ENCODE measurements at regions not wholly inside any gene's neighbourhood (a gene's known extent, or its start where the extent isn't known, plus 50 kb on each side); places are given as distances from the start of the nearest gene placed in this dataset.
"Not testable (repeated sequence)": the region's sequence is repeated elsewhere in the genome, so short reads cannot be mapped to it uniquely, and the experiment has no call there.

GRCh38 chr5:101783241-101784013 lies 512.7 kb downstream of the SLCO4C1 start:
- no peak overlapping the region for H3K27ac Mint-ChIP-seq (ENCODE audit: unreplicated experiment)
- Histone ChIP-seq H3K27me3 (replicated peaks; ENCODE audit: control insufficient read depth, insufficient read depth, low read length) (no peaks in the 10 kb centered on the region), H3K36me3 (ENCODE audit: control insufficient read depth, insufficient read depth, low read length) (no peaks in the 10 kb centered on the region), H3K9me3 (no peaks in the 10 kb centered on the region), H3K4me3 (ENCODE audit: low read depth, low read length) (no peak overlapping the region), H3K4me1 (no peaks in the 10 kb centered on the region)
- no peak for TF ChIP-seq CTCF (IDR thresholded peaks at IDR 0.05; ENCODE audit: insufficient read depth in 1 of 2, low read depth in 1 of 2, low read length in 1 of 2, severe bottlenecking in 1 of 2, unreplicated experiment in 1 of 2)
- H3K4me1 Mint-ChIP-seq (ENCODE audit: low read depth, unreplicated experiment), result no peaks in the 10 kb centered on the region
- BruUV-seq (replicated peaks), result no TSS peak
- no peak overlapping the region for H3K4me3 Mint-ChIP-seq (ENCODE audit: unreplicated experiment)
- ChIA-PET CTCF (no interaction called here), POLR2A (no interaction called here)
- no peaks in the 10 kb centered on the region for H3K36me3 Mint-ChIP-seq (ENCODE audit: insufficient read depth, unreplicated experiment)
- no peaks in the 10 kb centered on the region for H3K9me3 Mint-ChIP-seq (ENCODE audit: unreplicated experiment)
- no peaks in the 10 kb centered on the region for H3K27me3 Mint-ChIP-seq (ENCODE audit: insufficient read depth, unreplicated experiment)
- DNase-seq, result no peak
- intact Hi-C loops (cut with micrococcal nuclease; ENCODE audit: unreplicated experiment), result no loop called here

DNA sequence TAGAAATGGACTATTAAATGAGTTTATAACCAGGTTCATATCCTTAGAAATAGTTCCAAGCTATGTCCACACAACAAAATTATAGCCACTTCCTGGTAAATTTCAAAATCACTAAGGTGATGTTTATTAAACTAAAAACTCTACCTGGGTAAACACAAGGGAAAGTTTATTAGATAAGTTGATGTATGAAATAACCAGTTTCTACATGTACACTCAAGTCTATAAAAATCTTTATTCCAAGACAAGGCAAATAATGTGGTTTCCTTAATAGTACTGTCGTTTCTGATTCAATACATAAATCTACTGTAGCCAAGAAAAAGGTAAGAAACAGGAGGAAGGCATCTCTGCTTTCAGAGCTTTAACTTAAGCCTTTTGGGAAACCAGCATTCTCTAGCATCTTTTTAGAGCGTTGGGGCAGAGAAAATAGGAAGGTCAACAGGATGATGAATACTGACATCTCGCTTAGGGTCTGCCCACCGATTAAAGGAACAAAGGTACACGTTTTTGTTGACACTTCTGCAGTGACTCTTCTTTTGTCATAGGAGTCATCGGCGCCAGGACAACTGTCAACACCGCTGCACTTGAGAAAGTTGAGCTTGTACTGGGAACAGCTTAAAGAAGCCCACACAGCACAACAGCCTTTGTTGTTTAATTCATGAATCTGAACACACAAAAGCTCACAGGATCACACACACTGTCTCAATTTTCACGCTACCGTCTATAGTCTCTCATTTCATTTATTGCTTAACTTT lies 513.6 kb downstream of the SLCO4C1 start:
- no TSS peak for BruUV-seq (replicated peaks)
- CTCF ChIA-PET, result no interaction called here
- POLR2A ChIA-PET, result no interaction called here

GRCh38 chr5:101751105-101751504 lies 545.0 kb downstream of the SLCO4C1 start:
- Mint-ChIP-seq H3K27me3 (ENCODE audit: insufficient read depth, unreplicated experiment) (no peaks in the 10 kb centered on the region), H3K27ac (ENCODE audit: unreplicated experiment) (no peak overlapping the region), H3K9me3 (ENCODE audit: unreplicated experiment) (no peaks in the 10 kb centered on the region), H3K36me3 (ENCODE audit: insufficient read depth, unreplicated experiment) (no peaks in the 10 kb centered on the region), H3K4me3 (ENCODE audit: unreplicated experiment) (no peak overlapping the region), H3K4me1 (ENCODE audit: low read depth, unreplicated experiment) (no peaks in the 10 kb centered on the region)
- H3K36me3 ChIP-seq (ENCODE audit: control insufficient read depth, insufficient read depth, low read length), result no peaks in the 10 kb centered on the region
- no peaks in the 10 kb centered on the region for H3K27me3 ChIP-seq (replicated peaks; ENCODE audit: control insufficient read depth, insufficient read depth, low read length)
- no peaks in the 10 kb centered on the region for H3K4me1 ChIP-seq
- no peak overlapping the region for H3K4me3 ChIP-seq (ENCODE audit: low read depth, low read length)
- intact Hi-C loops (cut with micrococcal nuclease; ENCODE audit: unreplicated experiment), result no loop called here
- no peaks in the 10 kb centered on the region for H3K9me3 ChIP-seq
- BruUV-seq (replicated peaks), result no TSS peak
- no peak for DNase-seq
- TF ChIP-seq CTCF (IDR thresholded peaks at IDR 0.05; ENCODE audit: insufficient read depth in 1 of 2, low read depth in 1 of 2, low read length in 1 of 2, severe bottlenecking in 1 of 2, unreplicated experiment in 1 of 2), result no peak
- POLR2A ChIA-PET, result no interaction called here
- CTCF ChIA-PET, result no interaction called here

More for the DNA sequence above, 513.6 kb downstream of the SLCO4C1 start:
- Mint-ChIP-seq H3K4me3 (ENCODE audit: unreplicated experiment) (no peak overlapping the region), H3K4me1 (ENCODE audit: low read depth, unreplicated experiment) (no peaks in the 10 kb centered on the region), H3K27me3 (ENCODE audit: insufficient read depth, unreplicated experiment) (no peaks in the 10 kb centered on the region), H3K27ac (ENCODE audit: unreplicated experiment) (no peak overlapping the region), H3K36me3 (ENCODE audit: insufficient read depth, unreplicated experiment) (no peaks in the 10 kb centered on the region), H3K9me3 (ENCODE audit: unreplicated experiment) (no peaks in the 10 kb centered on the region)
- Histone ChIP-seq H3K4me1 (no peaks in the 10 kb centered on the region), H3K36me3 (ENCODE audit: control insufficient read depth, insufficient read depth, low read length) (no peaks in the 10 kb centered on the region), H3K4me3 (ENCODE audit: low read depth, low read length) (no peak overlapping the region), H3K27me3 (replicated peaks; ENCODE audit: control insufficient read depth, insufficient read depth, low read length) (no peaks in the 10 kb centered on the region), H3K9me3 (no peaks in the 10 kb centered on the region)
- DNase-seq, result no peak
- intact Hi-C loops (cut with micrococcal nuclease; ENCODE audit: unreplicated experiment), result no loop called here
- no peak for TF ChIP-seq CTCF (IDR thresholded peaks at IDR 0.05; ENCODE audit: insufficient read depth in 1 of 2, low read depth in 1 of 2, low read length in 1 of 2, severe bottlenecking in 1 of 2, unreplicated experiment in 1 of 2)

GRCh38 chr5:101743000-101743399 lies 553.1 kb downstream of the SLCO4C1 start:
- H3K4me1 ChIP-seq; DNase-seq; H3K9me3 Mint-ChIP-seq (ENCODE audit: unreplicated experiment); H3K36me3 ChIP-seq (ENCODE audit: control insufficient read depth, insufficient read depth, low read length); H3K36me3 Mint-ChIP-seq (ENCODE audit: insufficient read depth, unreplicated experiment); H3K27me3 ChIP-seq (replicated peaks; ENCODE audit: control insufficient read depth, insufficient read depth, low read length); POLR2A ChIA-PET; H3K4me3 ChIP-seq (ENCODE audit: low read depth, low read length); H3K27me3 Mint-ChIP-seq (ENCODE audit: insufficient read depth, unreplicated experiment); intact Hi-C loops (cut with micrococcal nuclease; ENCODE audit: unreplicated experiment); CTCF ChIA-PET; H3K27ac Mint-ChIP-seq (ENCODE audit: unreplicated experiment); H3K4me1 Mint-ChIP-seq (ENCODE audit: low read depth, unreplicated experiment); H3K9me3 ChIP-seq; H3K4me3 Mint-ChIP-seq (ENCODE audit: unreplicated experiment); BruUV-seq (replicated peaks): not testable (repeated sequence)
